Nephron progenitor cell (in vitro differentiated cells): ENCODE measurements at regions not wholly inside any gene's neighbourhood (a gene's known extent, or its start where the extent isn't known, plus 50 kb on each side); places are given as distances from the start of the nearest gene placed in this dataset.

Source experiments
- DNase-seq: peaks from one replicate; pipeline ENCODE4 v3.0.0; 2021
- H3K27ac Mint-ChIP-seq: 2 replicates; pipeline ENCODE4 v1.8.0; 2021; ENCODE audit warnings: mild to moderate bottlenecking, moderate library complexity, mixed read lengths
- H3K27me3 Mint-ChIP-seq: 2 replicates; pipeline ENCODE4 v1.8.0; 2021; ENCODE audit warnings: mild to moderate bottlenecking, low read depth, mixed read lengths; ENCODE audit not compliant: poor library complexity
- H3K36me3 Mint-ChIP-seq: 2 replicates; pipeline ENCODE4 v1.8.0; 2021; ENCODE audit warnings: low read depth, mixed read lengths
- H3K4me1 Mint-ChIP-seq: 2 replicates; pipeline ENCODE4 v1.8.0; 2021; ENCODE audit warnings: mixed read lengths
- H3K4me3 Mint-ChIP-seq: 2 replicates; pipeline ENCODE4 v1.8.0; 2021; ENCODE audit warnings: mild to moderate bottlenecking, moderate library complexity, mixed read lengths
- H3K9me3 Mint-ChIP-seq: 2 replicates; pipeline ENCODE4 v1.8.0; 2021; ENCODE audit warnings: mild to moderate bottlenecking, moderate library complexity, mixed read lengths
- TF ChIP-seq, protein P1 (sequence below): fragments of 200-600 bp; sonication (generic); IDR thresholded peaks from 2 replicates; pipeline ENCODE4 v1.5.0; 2021; ENCODE audit warnings: antibody characterized with exemption

DNA sequence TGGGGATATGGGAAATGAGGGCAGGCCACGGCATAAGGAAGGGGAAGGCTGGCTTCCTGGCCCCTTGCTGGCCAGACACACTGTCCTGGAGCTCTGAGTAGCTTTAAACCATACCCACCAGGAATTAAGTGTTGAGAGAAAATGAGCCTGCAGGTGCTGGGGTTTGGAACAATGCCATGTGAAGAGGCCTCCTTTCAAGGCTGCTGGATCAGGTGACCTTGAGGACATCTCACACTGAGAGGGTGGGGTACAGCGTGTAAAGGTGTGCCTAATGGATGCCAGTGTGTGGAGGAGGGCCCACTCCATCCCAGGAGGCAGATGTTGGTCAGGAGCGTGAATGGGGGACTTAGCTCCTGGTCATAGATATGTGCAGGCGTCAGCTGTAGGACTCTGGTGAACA lies 74.8 kb upstream of the MLN start:
- TF ChIP-seq, protein P1, sequence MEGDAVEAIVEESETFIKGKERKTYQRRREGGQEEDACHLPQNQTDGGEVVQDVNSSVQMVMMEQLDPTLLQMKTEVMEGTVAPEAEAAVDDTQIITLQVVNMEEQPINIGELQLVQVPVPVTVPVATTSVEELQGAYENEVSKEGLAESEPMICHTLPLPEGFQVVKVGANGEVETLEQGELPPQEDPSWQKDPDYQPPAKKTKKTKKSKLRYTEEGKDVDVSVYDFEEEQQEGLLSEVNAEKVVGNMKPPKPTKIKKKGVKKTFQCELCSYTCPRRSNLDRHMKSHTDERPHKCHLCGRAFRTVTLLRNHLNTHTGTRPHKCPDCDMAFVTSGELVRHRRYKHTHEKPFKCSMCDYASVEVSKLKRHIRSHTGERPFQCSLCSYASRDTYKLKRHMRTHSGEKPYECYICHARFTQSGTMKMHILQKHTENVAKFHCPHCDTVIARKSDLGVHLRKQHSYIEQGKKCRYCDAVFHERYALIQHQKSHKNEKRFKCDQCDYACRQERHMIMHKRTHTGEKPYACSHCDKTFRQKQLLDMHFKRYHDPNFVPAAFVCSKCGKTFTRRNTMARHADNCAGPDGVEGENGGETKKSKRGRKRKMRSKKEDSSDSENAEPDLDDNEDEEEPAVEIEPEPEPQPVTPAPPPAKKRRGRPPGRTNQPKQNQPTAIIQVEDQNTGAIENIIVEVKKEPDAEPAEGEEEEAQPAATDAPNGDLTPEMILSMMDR = no peak
- Mint-ChIP-seq H3K27ac (no peak overlapping the region), H3K36me3 (no peaks in the 10 kb centered on the region), H3K9me3 (no peaks in the 10 kb centered on the region), H3K4me3 (no peak overlapping the region), H3K27me3 (peaks cover 7% of the 10 kb centered on the region), H3K4me1 (peaks cover 51% of the 10 kb centered on the region)
- no peak for DNase-seq

DNA sequence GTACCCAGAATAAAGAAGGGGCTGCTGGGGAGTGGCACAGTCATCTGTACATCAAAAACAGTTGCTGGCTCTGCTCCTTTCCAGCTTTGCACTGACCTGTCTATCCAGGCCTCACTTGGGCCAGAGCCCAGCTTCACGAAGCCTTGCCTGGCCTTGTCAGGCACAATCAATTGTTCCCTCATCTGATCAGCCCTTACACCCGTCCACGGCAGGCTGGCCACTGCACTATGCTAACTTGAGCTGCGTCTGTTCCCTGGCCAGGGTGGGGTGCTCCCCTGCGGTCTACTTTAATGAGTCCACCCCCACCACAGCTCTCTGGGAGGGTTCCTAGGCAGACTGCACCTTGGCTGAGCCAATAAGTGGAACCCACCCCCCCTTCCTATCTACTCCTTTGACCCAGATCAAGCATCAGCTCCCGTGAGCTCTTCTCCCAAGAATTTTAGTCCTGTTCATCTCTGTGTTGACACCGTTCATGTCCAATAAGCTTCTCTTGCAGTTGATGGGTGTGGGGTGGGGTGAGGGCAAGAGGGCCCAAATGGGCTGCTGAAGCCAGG lies 74.3 kb upstream of the MLN start:
- DNase-seq = no peak
- Mint-ChIP-seq H3K4me3 (no peak overlapping the region), H3K4me1 (peaks cover 54% of the 10 kb centered on the region), H3K36me3 (no peaks in the 10 kb centered on the region), H3K27me3 (peaks cover 7% of the 10 kb centered on the region), H3K27ac (no peak overlapping the region), H3K9me3 (no peaks in the 10 kb centered on the region)
- TF ChIP-seq, protein P1 = no peak

DNA sequence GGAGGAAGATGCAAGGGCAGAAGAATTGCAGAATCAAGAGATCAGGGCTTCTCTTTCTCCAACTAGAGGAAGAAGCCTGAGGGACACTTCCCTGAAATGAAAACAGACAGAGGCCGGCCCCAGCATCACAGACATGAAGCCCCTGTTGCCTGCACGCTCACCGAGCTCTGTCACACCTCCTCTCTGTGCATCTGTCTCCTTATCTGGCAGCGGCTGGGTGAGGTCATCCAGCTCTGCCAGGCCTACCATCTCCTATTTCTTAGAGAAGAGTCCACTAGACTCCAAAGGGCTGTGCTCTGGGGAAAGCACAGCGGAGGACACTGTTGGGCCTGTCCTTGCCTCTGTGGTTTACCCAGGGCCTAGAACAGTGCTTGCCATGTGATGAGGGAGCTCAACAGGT lies 71.9 kb upstream of the MLN start:
- Mint-ChIP-seq H3K9me3 (no peaks in the 10 kb centered on the region), H3K27me3 (peaks cover 10% of the 10 kb centered on the region), H3K4me1 (peaks cover 61% of the 10 kb centered on the region), H3K36me3 (no peaks in the 10 kb centered on the region), H3K27ac (no peak overlapping the region), H3K4me3 (no peak overlapping the region)
- no peak for DNase-seq
- TF ChIP-seq, protein P1 = no peak

DNA sequence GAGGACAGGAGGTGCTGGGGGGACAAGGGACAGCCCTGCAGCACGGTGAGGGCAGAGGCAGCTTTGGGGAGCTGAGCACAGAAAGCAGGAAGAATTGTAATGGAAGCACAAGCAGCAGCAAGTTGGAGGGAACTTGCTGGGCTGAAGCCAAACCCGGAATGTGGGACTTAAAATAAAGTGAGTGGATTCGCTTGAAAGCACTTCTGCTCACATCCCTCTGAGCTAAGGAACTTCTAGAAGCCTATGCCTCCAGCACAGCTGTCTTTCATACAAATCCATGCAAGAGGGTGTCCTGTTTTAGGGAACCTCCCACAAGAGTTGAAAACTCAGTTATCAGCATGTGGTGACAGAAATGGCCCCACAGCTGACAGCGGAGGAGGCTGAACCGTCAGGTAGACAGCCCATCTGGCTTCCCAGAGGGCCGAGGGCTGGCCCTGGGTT lies 71.4 kb upstream of the MLN start:
- Mint-ChIP-seq H3K27me3 (peaks cover 11% of the 10 kb centered on the region), H3K9me3 (no peaks in the 10 kb centered on the region), H3K27ac (no peak overlapping the region), H3K4me3 (no peak overlapping the region), H3K4me1 (peaks cover 60% of the 10 kb centered on the region), H3K36me3 (no peaks in the 10 kb centered on the region)
- TF ChIP-seq, protein P1 = no peak
- DNase-seq = no peak

DNA sequence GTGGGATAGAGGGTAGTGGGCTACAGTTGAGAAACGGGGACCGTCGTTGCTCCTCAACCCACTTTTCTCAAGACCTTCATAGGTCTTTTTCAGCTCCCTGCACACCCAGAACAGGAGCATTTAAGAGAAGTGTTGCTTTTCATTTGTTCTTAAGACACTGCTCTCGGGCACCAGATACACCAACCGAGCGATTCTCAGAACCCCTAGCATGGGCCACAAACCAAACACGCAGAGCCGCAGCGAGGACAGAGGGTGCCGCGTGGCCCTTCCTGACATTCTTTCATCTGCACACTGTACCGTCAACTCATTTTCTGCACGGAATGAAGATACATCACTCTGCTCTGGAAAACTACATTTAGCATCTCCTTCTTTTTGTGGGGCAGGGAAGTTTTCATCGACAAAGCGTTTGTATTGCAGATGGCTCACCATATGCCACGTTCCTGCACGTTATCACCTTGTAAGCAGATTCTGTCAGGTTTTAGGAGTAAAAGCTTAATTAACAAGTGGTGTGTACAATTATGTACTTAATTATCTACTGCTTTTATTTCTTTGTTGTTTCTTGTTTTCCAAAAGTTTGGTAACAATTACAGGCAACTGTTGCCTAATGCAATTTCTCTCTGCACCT lies 70.4 kb upstream of the MLN start:
- peaks cover 18% of the 10 kb centered on the region for H3K27me3 Mint-ChIP-seq
- H3K36me3 Mint-ChIP-seq = no peaks in the 10 kb centered on the region
- DNase-seq = no peak
- peaks cover 60% of the 10 kb centered on the region for H3K4me1 Mint-ChIP-seq
- no peaks in the 10 kb centered on the region for H3K9me3 Mint-ChIP-seq
- TF ChIP-seq, protein P1 = no peak
- H3K4me3 Mint-ChIP-seq = no peak overlapping the region
- H3K27ac Mint-ChIP-seq = no peak overlapping the region

DNA sequence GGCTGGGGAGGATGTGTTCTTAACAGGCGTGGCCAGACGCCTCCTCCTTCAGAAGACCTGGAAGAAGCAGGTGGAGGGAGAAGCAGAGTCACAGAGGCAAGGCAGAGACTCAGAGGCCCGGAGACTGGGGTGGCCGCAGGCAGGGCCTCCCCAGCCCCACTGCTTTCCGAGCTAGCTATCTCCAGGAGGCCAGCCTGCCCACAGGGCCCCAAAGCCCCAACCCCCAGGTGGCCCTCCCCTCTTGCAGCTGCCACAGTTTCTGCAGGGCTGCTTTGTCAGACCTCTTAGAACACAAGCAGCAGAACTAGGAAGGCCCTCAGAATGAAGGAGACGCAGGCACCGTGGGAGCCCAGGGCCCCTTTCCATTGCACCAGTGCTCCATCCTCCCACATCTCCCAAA lies 69.0 kb upstream of the MLN start:
- H3K27me3 Mint-ChIP-seq = peaks cover 19% of the 10 kb centered on the region
- peak overlapping the region; percentile 83 for H3K27ac Mint-ChIP-seq
- no peak for DNase-seq
- TF ChIP-seq, protein P1 = no peak
- no peaks in the 10 kb centered on the region for H3K9me3 Mint-ChIP-seq
- no peaks in the 10 kb centered on the region for H3K36me3 Mint-ChIP-seq
- peaks cover 62% of the 10 kb centered on the region for H3K4me1 Mint-ChIP-seq
- no peak overlapping the region for H3K4me3 Mint-ChIP-seq
